Hepatocyte (in vitro differentiated cells): ENCODE measurements at regions not wholly inside any gene's neighbourhood (a gene's known extent, or its start where the extent isn't known, plus 50 kb on each side); places are given as distances from the start of the nearest gene placed in this dataset.

Experiments
- CTCF ChIP-seq: fragments of 200-600 bp; sonication (generic); IDR thresholded peaks from 2 replicates; pipeline ENCODE4 v1.5.1; 2016; ENCODE audit warnings: antibody characterized with exemption, mild to moderate bottlenecking; ENCODE audit not compliant: poor library complexity
- EZH2 ChIP-seq: fragments of 200-600 bp; sonication (generic); IDR thresholded peaks from 2 replicates; pipeline ENCODE4 v1.6.1; 2016; ENCODE audit warnings: antibody characterized with exemption, mild to moderate bottlenecking, borderline replicate concordance
- EZH2phosphoT487 ChIP-seq: fragments of 200-600 bp; sonication (generic); IDR thresholded peaks from one replicate; pipeline ENCODE4 v1.6.1; 2018; ENCODE audit warnings: antibody characterized with exemption, mild to moderate bottlenecking, low read depth, moderate library complexity; ENCODE audit not compliant: unreplicated experiment, severe bottlenecking

GRCh38 chr7:54469740-54470139 is 72.4 kb upstream of the VSTM2A start:
- TF ChIP-seq CTCF (no peak), EZH2 (no peak), EZH2phosphoT487 (no peak)
